HUES6 (cell line): ENCODE measurements at regions not wholly inside any gene's neighbourhood (a gene's known extent, or its start where the extent isn't known, plus 50 kb on each side); places are given as distances from the start of the nearest gene placed in this dataset.
"Not testable (repeated sequence)": the region's sequence is repeated elsewhere in the genome, so short reads cannot be mapped to it uniquely, and the experiment has no call there.

Experiments used
- H3K27ac ChIP-seq: 2 replicates; pipeline ENCODE4 v1.7.0; 2013; ENCODE audit warnings: low read depth, mild to moderate bottlenecking, low read length, inconsistent platforms
- H3K27me3 ChIP-seq: 2 replicates; pipeline ENCODE4 v1.6.1; 2013; ENCODE audit warnings: low read length; ENCODE audit not compliant: control insufficient read depth, insufficient read depth
- H3K36me3 ChIP-seq: 2 replicates; pipeline ENCODE4 v1.6.1; 2013; ENCODE audit warnings: low read length; ENCODE audit not compliant: control insufficient read depth, insufficient read depth
- H3K4me1 ChIP-seq: 2 replicates; pipeline ENCODE4 v1.6.1; 2013; ENCODE audit warnings: low read length; ENCODE audit not compliant: control insufficient read depth, insufficient read depth
- H3K4me3 ChIP-seq: 2 replicates; pipeline ENCODE4 v1.5.1; 2013; ENCODE audit warnings: low read depth, low read length
- H3K9ac ChIP-seq: one replicate; pipeline ENCODE4 v1.6.1; 2013; ENCODE audit warnings: mild to moderate bottlenecking, low read length
- H3K9me3 ChIP-seq: 2 replicates; pipeline ENCODE4 v1.6.1; 2013; ENCODE audit warnings: low read depth, low read length; ENCODE audit not compliant: control insufficient read depth, insufficient read depth

GRCh38 chr1:29687166-29687565, 450.8 kb downstream of the PTPRU start:
- peaks cover 2% of the 10 kb centered on the region; the same call in 1 of the 2 replicates for H3K27me3 ChIP-seq
- no peaks in the 10 kb centered on the region for H3K36me3 ChIP-seq
- no peak overlapping the region for H3K27ac ChIP-seq
- no peak overlapping the region for H3K9ac ChIP-seq
- no peaks in the 10 kb centered on the region for H3K9me3 ChIP-seq
- no peak overlapping the region for H3K4me3 ChIP-seq
- H3K4me1 ChIP-seq: peaks cover 15% of the 10 kb centered on the region; the same call in 1 of the 2 replicates

- H3K9me3 ChIP-seq: no peaks in the 10 kb centered on the region
- H3K27ac ChIP-seq: no peak overlapping the region
- H3K9ac ChIP-seq: no peak overlapping the region
- H3K27me3 ChIP-seq: peaks cover 2% of the 10 kb centered on the region; the same call in 1 of the 2 replicates
- H3K36me3 ChIP-seq: no peaks in the 10 kb centered on the region
- H3K4me3 ChIP-seq: no peak overlapping the region
- peaks cover 15% of the 10 kb centered on the region; the same call in 1 of the 2 replicates for H3K4me1 ChIP-seq
Measured at GRCh38 chr1:29686012-29686930, 449.9 kb downstream of the PTPRU start.

GRCh38 chr1:29685387-29685786, 449.1 kb downstream of the PTPRU start:
- no peaks in the 10 kb centered on the region; the same call in 1 of the 2 replicates for H3K27me3 ChIP-seq
- H3K27ac ChIP-seq: no peak overlapping the region
- H3K9me3 ChIP-seq: peaks cover 5% of the 10 kb centered on the region
- no peak overlapping the region for H3K9ac ChIP-seq
- H3K36me3 ChIP-seq: no peaks in the 10 kb centered on the region
- peaks cover 15% of the 10 kb centered on the region; the same call in 1 of the 2 replicates for H3K4me1 ChIP-seq
- no peak overlapping the region for H3K4me3 ChIP-seq

- Histone ChIP-seq H3K27me3 (no peaks in the 10 kb centered on the region), H3K27ac (no peak overlapping the region), H3K9me3 (peaks cover 16% of the 10 kb centered on the region), H3K4me3 (no peak overlapping the region), H3K9ac (no peak overlapping the region), H3K4me1 (peaks cover 15% of the 10 kb centered on the region; the same call in 1 of the 2 replicates), H3K36me3 (no peaks in the 10 kb centered on the region)
Measured at GRCh38 chr1:29684141-29684540, 447.8 kb downstream of the PTPRU start.

GRCh38 chr1:29683472-29683871, 447.1 kb downstream of the PTPRU start:
- Histone ChIP-seq H3K9me3 (peaks cover 18% of the 10 kb centered on the region), H3K4me1 (peaks cover 12% of the 10 kb centered on the region; the same call in 1 of the 2 replicates), H3K36me3 (no peaks in the 10 kb centered on the region), H3K27me3 (no peaks in the 10 kb centered on the region), H3K9ac (no peak overlapping the region), H3K27ac (no peak overlapping the region), H3K4me3 (no peak overlapping the region)

GRCh38 chr1:29682919-29683295, 446.6 kb downstream of the PTPRU start:
- peaks cover 6% of the 10 kb centered on the region; the same call in 1 of the 2 replicates for H3K4me1 ChIP-seq

GRCh38 chr1:29682171-29682918, 446.0 kb downstream of the PTPRU start:
- peaks cover 18% of the 10 kb centered on the region for H3K9me3 ChIP-seq
- H3K27me3 ChIP-seq: no peaks in the 10 kb centered on the region
- no peak overlapping the region for H3K9ac ChIP-seq
- no peak overlapping the region for H3K4me3 ChIP-seq
- H3K36me3 ChIP-seq: no peaks in the 10 kb centered on the region
- no peak overlapping the region for H3K27ac ChIP-seq
- peaks cover 5% of the 10 kb centered on the region; the same call in 1 of the 2 replicates for H3K4me1 ChIP-seq

More at GRCh38 chr1:29682919-29683295, 446.6 kb downstream of the PTPRU start:
- Histone ChIP-seq H3K27ac (no peak overlapping the region), H3K9me3 (peaks cover 18% of the 10 kb centered on the region), H3K36me3 (no peaks in the 10 kb centered on the region), H3K27me3 (no peaks in the 10 kb centered on the region), H3K9ac (no peak overlapping the region), H3K4me3 (no peak overlapping the region)

DNA sequence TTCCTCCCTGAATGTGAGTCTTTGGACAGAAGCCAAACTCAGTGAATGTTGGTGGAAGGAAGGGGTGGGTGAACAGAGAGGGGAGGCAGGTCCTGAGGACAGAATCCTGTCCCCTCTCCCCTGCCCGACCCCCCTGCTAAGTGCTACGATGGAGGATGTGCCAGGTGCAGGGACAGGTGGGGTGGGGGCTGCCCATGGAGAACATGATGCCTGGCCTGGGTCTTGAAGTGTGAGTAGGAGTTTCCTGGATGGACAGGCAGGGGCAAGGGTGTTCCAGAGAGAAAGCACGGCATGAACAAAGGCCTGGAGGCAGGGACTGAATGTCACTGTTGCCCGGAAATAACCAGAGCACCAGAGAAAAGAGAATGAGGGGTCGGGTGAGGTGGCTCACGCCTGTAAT, 445.1 kb downstream of the PTPRU start:
- H3K4me1 ChIP-seq: not testable (repeated sequence)

GRCh38 chr1:29679828-29680558, 443.7 kb downstream of the PTPRU start:
- Histone ChIP-seq H3K27me3 (no peaks in the 10 kb centered on the region), H3K9me3 (peaks cover 18% of the 10 kb centered on the region), H3K27ac (no peak overlapping the region), H3K4me3 (no peak overlapping the region), H3K4me1 (peaks cover 5% of the 10 kb centered on the region; the same call in 1 of the 2 replicates), H3K9ac (no peak overlapping the region), H3K36me3 (no peaks in the 10 kb centered on the region)

More for the DNA sequence above, 445.1 kb downstream of the PTPRU start:
- not testable (repeated sequence) for H3K27ac ChIP-seq, H3K4me3 ChIP-seq, H3K27me3 ChIP-seq, H3K9ac ChIP-seq, H3K36me3 ChIP-seq
- peaks cover 18% of the 10 kb centered on the region for H3K9me3 ChIP-seq

GRCh38 chr1:29679316-29679715, 443.0 kb downstream of the PTPRU start:
- Histone ChIP-seq H3K36me3 (no peaks in the 10 kb centered on the region), H3K4me1 (peaks cover 5% of the 10 kb centered on the region; the same call in 1 of the 2 replicates), H3K9me3 (peaks cover 18% of the 10 kb centered on the region), H3K27ac (no peak overlapping the region), H3K4me3 (no peak overlapping the region), H3K9ac (no peak overlapping the region), H3K27me3 (no peaks in the 10 kb centered on the region)
